ENCODE measurements at regions not wholly inside any gene's neighbourhood (a gene's known extent, or its start where the extent isn't known, plus 50 kb on each side); places are given as distances from the start of the nearest gene placed in this dataset.

GRCh38 chr4:181030961-181031360, 1212.2 kb upstream of the TENM3 start:
- TF ChIP-seq POLR2A (IDR thresholded peaks at IDR 0.05), result no peak
- no peak for TF ChIP-seq CTCF (IDR thresholded peaks at IDR 0.05 in 4 of 5, conservative IDR thresholded peaks at IDR 0.05 in 1 of 5)

Measured in gastrocnemius medialis (tissue), 4 donors.